HG02763 (cell line): ENCODE measurements at regions not wholly inside any gene's neighbourhood (a gene's known extent, or its start where the extent isn't known, plus 50 kb on each side); places are given as distances from the start of the nearest gene placed in this dataset.
"Not testable (repeated sequence)": the region's sequence is repeated elsewhere in the genome, so short reads cannot be mapped to it uniquely, and the experiment has no call there.

Experiments used
- ATAC-seq: cut with Tn5 transposase; IDR thresholded peaks from one replicate; pipeline ENCODE4 v1.9.1; 2021; ENCODE audit warnings: mild to moderate bottlenecking, moderate library complexity; ENCODE audit not compliant: unreplicated experiment

DNA sequence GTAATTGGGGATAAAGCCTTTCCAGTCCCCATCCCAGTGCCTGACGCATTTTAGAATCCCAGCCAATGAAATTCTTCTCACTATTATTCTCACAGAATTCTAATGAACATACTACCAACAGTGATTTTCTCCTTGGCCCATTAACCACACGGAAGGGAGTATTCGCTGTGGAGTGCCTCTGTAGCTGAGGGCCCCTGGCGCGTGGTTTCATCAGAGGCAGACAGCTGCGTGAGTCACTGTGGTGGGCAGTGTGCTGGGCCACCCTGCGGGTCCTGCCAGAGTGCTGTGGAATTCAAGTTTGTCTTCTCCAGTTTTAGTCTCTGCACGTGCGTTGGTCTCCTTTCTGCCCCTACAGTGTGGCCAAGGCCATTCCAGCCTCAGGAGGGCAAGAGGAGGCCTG lies 335.4 kb upstream of the FAT1 start:
- ATAC-seq, result no peak

DNA sequence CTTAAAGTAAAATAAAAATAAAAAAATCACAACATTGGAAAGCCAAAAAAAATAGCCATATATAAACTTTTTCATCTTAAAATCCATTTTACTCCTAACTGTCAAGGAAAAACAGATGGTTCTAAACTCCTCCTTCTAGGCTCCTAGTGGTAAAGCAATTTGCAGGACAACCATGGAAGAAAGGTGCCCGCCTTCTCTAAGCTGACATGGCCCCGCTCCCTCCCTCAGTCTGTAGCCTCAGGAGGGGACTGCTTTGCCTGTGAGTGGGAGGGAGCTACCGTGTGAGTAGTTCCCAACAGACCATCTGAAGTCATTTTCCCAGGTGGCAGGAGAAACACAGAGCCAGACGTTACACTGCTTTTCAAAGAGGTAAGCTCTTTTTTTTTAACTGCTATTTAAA lies 336.2 kb upstream of the FAT1 start:
- no peak for ATAC-seq

DNA sequence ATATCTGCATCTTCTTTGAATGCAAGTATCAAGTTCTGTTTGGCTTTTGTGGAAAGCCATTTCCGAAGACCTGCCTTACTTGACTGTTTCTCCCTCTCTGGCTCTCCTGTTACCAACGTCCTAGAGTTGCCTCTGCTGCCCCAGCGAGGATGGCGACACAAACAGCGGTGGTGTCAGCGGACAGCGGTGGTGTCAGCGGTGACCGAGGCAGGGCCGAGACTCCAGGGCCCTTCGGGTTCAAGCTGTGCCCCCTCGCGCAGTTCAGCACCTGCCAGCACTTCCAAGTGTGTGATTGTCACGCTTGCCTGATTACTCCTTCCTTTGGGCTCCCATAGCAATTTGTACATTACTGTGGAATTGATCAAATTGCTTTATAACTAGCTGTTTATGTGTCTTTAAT lies 336.9 kb upstream of the FAT1 start:
- no peak for ATAC-seq

DNA sequence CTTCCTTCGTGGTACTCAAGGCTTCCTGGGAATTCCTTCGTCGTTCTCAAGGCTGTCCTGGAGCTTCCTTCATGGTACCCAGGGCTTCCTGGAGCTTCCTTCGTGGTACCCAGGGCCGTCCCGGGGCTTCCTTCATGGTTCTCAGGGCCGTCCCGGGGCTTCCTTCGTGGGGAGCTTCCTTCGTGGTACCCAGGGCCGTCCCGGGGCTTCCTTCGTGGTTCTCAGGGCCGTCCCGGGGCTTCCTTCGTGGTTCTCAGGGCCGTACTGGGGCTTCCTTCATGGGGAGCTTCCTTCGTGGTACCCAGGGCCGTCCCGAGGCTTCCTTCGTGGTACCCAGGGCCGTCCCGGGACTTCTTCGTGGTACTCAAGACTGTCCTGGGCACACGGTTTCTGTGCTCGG lies 339.6 kb upstream of the FAT1 start:
- ATAC-seq, result no peak

DNA sequence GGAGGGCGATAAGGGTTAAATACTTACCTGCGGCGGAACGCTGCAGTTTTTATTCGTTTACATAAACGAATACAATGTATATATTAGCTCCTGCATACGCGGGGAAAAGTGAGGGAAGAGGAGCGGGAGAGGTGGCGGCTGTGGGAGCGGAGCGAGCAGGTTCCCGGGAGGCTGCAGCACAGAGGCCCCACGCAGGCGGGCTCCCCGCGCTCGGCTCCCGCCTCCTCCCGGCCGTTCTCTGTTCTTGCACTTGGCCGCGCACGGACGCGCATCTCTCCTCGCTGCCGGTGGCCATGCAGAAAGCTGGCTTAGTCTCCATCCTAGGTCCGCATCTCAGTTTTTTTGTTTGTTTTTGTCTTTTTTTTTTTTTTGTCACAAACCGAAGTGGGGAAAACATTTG lies 340.4 kb upstream of the FAT1 start:
- ATAC-seq, result no peak

DNA sequence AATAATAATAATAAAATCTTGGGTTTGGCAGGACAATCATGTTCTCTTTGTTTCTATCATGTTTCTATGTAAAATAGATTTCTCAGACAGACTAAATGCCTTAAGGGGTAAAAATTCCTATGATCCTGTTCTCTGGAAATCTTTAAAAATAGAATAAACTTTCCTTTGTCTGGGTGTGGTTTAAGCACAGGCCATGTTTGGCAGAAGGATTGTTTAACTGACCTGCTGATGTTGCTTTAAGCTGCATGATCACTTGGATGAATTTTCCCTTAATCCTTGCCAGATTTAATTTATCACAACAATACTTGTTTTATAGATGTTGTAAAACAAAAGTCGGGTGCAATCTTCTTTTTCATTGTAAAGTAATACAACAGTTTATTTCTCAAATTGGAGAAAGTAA lies 341.7 kb upstream of the FAT1 start:
- ATAC-seq, result no peak

DNA sequence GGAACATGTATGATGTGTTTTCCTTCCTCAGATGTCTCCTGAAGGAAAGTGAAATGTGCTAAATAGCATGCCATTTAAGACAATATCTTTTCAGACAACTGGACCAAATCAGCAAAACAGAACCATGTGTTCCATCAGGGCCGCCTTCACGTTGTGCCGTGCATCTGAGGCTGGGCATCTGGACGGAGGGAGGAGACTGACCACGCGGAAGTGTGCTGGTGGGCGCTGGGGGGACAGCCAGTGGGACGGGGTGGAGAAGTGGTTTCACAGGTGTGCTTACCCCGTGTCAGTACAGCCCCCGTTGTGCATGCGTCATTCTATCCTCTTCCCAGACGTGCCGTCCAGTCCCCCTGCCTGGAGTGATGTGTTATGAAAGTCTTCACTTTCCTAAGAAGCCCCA lies 342.1 kb upstream of the FAT1 start:
- ATAC-seq, result no peak

DNA sequence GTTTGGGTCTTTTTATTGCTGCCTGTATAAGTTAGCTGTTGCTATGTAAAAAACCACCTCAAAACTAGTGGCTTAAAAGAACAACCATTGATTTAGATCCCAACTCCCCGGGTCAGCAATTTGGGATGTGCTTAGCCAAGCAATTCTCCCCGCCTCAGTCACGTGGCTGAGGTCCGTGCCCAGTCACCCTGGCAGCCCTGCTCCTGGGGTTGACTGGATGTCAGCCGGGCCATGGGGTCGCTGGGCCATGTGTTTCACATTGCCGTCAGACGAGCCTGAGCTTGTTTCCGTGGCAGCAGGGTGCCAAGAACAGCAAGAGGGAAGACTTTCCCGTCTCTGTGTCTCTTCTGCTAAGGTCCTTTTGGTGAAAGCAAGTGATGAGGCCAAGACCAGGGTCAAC lies 345.7 kb upstream of the FAT1 start:
- no peak for ATAC-seq

DNA sequence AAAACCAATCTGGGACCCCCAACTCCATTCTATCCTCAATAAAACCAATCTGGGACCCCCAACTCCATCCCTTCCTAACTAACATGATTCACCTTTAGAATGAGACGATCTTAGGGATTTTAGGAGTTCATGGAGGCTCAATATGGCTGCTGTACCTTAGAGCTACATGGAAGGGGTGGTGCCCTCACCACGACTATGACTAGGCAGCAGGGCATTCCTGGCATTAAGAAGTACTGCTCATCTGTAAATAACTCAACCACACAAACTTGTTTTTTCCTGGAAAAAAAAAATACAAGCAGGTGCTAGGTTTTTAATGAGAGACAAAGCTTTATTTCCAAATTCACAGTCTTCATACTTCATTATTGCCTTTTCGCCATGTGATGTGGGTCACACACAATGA lies 346.5 kb upstream of the FAT1 start:
- ATAC-seq, result no peak

DNA sequence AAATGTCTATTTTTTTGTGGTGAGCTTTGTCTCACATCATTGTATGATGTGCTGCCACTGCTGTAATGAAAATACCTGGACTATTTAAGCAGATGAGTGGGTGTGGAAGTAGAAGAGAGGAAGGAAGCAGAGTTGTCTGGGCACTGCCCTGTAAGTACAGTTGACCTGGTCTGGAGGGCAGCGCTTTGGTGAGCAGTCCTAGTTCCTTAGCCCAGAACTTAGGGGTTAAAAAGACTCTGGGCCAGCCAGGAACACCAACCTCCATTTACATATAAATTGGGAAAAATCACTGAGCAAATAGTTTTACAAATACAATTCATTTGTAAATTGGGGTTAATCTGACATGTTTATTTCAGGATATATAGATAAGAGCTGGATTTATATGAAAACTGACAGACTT lies 347.1 kb upstream of the FAT1 start:
- ATAC-seq, result no peak

DNA sequence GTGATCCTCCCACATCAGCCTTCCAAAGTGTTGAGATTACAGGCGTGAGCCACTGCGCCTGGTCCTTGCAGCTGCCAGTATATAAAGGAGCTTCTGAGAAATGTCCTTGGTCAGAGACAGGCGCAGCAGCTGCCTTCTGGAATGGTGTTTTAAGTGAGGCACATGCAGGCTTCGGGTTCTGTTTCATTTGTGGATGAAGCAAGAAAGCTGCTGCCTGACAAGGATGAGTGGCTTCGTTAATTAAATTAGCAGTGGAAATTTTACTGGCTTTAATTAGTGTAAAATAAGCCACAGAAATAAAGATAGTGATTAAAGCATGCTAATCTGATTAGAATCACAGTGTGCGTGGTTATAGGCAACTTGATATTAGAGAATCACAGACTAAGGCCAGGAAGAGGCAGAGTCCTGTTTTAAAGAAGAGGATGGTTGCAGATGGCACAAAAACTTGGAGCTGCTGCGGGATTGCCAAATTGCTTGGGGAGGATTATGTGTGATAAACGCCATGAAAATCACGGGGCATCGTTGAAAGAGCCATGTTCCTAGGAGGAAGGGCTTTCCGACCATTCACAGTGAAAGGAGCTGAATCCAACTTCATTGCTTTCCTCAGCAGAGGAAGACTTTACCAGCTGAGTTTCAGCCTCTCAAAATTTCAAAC lies 348.4 kb upstream of the FAT1 start:
- ATAC-seq, result no peak

DNA sequence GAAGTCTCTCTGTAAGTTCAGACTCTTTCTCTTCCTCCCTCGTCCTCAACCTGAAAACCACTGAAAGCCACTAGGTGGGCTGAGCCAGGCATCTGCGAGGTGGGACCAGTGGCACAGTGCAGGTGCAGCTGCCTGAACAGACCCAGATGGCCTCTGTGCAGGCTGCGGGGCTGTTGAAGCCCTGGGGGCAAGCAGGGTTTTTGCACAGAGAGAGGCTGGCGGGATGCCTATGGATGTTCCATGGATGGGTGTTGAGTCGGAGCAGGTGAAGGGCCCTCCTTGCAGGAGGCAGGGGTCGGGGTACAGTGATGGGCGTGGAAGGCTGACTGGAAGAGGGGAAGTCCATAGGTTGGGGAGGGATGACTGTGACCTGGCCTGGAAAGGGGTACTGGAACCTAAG lies 350.2 kb upstream of the FAT1 start:
- no peak for ATAC-seq

DNA sequence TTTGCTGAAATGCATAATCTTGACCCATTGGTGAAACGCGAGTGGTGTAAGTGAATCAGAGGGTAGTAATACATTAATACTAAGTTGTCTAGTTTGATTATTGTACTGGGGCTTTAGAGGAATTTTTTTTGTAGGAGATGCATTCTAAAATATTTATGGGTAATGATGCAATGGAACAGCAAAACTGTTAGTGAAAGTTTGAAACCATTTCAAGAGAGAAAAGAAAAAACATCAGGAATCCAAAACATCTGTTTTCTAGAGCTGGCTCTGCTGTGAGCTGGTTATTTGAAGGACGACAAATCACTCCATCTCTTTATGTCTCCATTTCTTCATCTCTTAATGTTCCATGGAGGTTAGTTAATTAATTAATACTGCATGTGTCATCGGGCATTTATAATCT lies 351.9 kb upstream of the FAT1 start:
- no peak for ATAC-seq

DNA sequence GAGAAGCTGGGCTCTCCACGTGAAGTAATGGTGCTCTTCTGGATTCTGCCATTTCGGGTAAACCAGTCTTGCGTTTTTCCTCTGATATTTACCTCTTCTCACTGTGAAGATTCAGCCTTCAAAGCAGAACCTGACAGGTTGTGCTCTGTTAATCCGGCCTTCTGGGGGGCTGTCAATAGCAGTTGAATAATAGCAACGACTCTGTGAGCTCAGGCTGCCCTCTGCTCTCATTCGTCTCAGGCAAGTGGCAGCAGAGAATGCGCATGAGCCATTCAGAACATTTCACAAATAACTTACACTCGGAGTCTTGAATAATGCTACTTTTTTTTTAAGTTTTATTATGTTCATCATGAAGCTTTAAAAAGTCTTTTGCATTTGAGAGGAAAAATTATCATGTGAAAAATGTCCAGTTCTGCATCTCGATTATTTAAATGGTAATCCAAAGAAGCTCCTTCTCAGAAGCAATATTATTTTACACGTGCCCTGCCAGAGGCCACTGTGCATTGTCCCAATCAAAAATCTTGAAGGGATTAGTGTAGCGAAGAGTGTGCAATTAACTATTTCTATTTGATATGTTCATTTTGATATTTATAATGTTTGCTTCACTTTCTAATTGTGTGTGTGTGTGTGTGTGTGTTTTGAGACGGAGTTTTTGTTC lies 354.2 kb upstream of the FAT1 start:
- no peak for ATAC-seq

DNA sequence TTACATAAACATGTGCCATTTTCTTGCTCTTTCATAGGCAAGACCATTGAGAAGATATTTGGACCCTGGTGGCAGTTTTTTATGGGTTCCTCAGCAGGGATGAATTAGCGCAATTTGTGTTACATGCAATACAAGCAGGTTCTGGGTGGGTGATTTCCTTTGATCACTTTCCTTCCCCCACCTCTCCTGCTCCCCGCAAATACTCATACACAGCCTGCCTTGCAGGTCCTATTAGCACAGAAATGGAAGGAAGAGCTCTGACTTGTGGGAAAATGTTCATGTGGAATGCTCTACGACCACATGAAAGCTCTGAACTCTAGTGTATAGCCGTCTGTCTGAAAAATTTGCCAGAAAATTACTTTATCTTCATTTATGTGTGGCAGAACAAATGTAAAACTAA lies 361.0 kb upstream of the FAT1 start:
- ATAC-seq, result no peak

DNA sequence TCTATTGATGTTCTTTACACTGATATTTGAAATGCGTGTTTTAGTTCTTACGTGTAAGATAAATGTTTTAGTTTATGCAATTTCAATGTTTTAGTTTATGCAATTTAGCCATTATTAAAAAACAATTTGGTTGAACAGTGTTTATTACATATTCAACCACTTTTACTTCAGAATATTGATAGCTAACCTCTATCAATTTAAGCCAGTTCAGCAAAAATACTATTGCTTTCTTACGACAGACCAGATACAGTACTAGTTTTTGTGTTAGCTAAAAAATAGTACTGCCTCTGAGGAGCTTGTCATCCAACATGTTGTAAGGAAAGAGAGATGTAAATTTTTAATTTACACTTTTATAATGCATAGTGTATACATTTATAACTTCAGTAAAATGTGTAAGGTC lies 361.7 kb upstream of the FAT1 start:
- ATAC-seq, result no peak

DNA sequence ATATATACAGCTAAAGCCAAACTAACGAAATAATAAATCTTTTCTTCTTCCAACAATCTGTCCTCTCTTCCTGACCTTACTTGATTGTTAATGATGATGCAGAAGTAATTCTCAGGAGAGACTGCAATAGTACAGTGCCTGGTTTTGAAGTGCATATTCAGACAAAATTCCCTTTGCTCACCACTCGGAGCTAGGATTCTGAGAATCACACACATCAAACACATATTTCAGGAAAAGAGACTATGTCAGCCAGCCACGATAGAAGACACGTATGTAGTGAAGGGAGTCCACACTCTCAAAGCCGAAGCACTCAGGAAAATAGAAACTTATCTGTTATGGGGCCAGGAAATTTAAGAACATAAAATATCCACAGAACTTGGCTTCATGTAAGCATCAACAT lies 362.5 kb upstream of the FAT1 start:
- no peak for ATAC-seq

DNA sequence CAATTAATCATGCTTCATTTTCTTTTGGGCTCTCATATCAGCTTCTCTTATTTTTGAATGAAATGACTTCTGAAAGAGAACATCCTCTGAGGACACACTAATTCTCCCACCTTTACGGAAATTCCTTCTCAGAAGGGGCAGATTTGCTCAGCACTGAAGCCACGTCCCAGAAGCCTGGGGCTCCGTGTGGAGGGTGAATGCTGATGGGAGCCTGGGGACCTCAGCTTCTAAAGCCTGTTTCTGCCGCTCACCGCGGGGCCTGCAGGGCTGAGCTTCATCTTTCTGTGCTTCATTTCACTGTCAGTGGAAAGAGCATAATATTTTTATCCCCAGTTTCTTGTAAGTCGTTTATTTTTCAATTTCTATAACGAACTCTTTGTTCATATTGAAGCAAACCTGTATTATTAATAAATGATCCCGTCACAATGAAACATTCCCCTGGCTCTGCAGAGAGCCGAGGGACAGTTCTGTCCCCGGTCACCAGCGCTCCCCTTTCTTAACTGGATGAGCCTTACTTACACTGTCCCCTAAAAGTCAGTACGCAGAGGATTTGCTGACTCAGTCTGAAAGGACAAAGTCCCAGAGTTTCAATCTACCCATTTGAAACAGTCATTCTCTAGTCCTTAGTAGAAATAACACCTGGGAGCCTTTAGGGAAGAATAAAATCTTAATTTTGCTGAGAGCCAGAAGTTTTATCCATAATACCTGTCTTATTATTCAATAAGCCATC lies 364.6 kb upstream of the FAT1 start:
- ATAC-seq, result no peak

DNA sequence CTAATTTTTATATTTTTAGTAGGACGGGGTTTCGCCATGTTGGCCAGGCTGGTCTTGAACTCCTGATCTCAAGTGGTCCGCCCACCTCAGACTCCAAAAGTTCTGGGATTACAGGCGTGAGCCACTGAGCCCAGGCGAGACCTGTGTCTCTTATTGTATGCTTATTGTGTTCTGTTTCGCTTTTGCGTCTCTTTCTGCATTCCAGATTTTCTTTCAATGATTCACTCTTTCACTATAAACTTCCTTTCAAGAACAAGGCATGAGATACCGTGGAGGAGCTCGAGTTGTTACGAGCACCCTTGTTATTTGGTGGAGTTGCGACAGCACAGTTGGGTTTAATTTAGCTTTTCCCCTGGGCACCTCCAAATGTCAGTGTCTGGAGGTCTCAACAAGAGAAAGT lies 366.7 kb upstream of the FAT1 start:
- ATAC-seq, result no peak

DNA sequence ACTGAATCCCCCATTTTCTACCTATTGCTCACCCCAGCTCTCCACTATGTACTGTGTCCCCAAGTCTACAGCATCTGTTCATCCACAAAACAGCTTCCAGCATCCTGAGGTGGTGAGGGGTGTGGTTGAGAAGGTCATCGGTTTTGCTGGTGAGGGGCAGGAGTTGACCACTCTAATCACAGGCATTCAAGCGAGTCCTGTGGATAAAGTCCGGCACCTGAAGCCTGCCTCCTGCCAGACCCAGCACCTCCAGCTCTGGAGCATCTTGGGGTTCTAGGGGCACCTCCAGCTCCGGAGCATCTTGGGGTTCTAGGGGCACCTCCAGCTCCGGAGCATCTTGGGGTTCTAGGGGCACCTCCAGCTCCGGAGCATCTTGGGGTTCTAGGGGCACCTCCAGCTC lies 367.2 kb upstream of the FAT1 start:
- not testable (repeated sequence) for ATAC-seq

DNA sequence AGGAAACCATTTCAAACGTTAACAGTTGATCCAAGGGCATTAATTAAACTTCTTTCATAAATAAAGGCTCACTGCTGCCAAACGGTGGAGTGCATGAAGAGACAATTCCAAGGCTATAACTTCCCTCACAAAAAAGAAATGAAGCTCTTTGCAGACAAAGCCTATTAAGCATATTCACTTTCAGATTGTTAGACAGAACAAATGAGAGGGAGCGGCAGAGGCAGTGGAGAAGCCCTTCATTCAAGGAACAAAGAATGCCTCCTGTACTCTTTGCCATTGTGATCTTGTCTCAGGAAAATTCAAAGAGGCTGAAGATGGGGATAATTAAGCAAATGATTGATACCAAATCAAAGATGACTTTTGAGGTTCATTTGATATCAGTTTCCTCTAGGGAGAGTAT lies 370.5 kb upstream of the FAT1 start:
- no peak for ATAC-seq

DNA sequence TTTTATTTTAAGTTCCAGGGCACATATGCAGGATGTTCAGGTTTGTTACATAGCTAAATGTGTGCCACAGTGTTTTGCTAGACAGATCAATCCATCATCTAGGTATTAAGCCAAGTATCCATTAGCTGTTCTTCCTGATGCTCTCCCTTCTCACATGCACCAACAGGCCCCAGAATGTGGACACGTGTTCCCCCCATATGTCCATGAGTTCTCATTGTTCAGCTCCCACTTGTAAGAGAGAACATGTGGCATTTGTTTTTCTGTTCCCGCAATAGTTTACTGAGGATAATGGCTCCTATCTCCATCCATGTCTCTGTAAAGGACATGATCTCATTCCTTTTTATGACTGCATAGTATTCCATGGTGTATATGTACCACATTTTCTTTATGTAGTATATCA lies 374.8 kb upstream of the FAT1 start:
- no peak for ATAC-seq

DNA sequence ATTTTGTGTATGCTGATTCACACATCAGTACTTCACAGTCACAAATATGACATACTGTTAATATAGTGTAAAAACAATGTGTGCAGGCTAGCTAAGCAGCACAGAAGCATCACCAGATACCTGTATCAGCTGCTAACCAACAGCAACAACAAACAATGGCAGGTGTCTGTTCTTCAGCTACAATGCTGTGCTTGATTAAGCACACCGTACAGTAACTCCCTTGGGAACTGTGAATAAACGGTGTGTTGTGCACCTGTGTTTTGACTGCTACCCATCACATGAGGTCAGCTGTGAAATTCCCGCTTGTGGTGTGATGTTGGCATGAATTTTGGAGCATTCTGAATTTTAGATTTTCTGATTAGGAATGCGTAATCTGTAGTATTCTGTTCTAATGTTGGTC lies 379.7 kb upstream of the FAT1 start:
- no peak for ATAC-seq
